Stimulated activated CD4-positive, alpha-beta T cell treated with anti-CD3 and anti-CD28 coated beads, Interleukin-2, amount 100 ng/mL, for 24 hours (primary cell): ENCODE measurements at regions not wholly inside any gene's neighbourhood (a gene's known extent, or its start where the extent isn't known, plus 50 kb on each side); places are given as distances from the start of the nearest gene placed in this dataset.
A peak's percentile ranks its signal among the peaks of the same experiment; 100 is the strongest.

ENCODE experiments used
- DNase-seq, 2 donors: peaks; one replicate each; pipeline ENCODE4 v3.0.0-alpha.2; 2020

DNA sequence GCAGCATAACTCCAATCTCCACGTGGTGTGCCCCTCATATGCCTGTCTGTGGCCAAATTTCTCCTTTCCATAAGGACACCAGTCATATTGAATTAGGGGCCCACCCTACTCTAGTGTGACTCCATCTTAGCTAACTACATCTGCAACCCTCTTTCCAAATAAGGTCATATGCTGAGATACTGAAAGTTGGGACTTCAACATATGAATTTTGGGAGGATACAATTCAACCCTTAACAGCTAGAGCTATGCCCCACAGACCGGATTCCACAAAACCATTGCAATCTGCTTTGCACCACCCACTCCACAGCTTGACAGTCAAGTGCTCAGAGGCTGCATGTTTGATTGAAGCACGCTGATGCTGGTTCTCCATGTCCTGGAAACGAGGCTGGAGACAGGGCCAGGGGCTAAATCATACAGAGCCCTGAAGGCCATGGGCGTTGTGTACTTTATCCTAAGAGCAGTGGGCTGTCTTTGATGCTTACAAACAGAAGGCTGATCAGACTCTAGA is 122.8 kb downstream of the MTX3 start:
- DNase-seq = no peak

GRCh38 chr5:79865579-79865978 is 125.5 kb downstream of the MTX3 start:
- DNase-seq = no peak

DNA sequence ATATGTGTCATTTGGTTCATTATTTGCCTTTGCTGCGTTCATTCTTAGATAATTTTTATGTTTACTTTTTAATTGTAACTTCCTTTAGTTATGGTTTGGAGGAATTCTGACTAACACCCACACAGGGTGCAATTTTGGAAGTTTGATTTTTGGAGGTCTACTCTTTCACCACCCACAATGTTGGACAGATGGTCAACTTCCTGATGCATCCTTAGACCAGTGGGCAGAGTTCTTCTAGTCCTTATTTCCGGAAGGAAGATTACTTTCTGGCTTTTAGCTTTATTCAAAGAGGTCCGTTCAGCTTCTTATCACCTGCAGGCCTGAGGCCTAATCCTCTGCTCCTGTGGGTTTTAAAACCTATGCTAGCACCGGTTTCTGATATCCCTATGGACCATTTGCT is 126.7 kb downstream of the MTX3 start:
- DNase-seq = no peak

DNA sequence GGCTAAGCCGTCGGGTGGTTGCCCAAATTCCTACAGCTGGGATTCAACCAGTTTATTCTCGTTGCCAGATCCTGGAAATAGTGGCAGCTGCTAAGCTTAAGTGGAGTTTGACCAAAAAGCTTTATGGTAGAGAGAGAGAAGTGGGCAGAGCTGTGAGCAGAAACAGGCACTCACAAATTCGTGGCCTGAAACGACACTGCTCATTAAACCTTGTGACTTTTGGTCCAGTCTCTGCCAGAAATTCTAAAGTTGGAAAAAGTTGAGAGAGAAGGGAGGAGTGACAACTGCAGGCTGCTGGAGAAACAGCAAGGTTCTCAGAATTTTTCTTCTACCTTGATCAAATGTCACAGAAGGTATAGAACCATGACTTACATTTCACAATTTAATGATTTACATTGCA is 131.5 kb downstream of the MTX3 start:
- DNase-seq = no peak

- no peak for DNase-seq
These were observed 132.7 kb downstream of the MTX3 start for GRCh38 chr5:79858410-79858723.

GRCh38 chr5:79857714-79858409 is 133.2 kb downstream of the MTX3 start:
- peak; percentile 88 to 89 for DNase-seq

DNA sequence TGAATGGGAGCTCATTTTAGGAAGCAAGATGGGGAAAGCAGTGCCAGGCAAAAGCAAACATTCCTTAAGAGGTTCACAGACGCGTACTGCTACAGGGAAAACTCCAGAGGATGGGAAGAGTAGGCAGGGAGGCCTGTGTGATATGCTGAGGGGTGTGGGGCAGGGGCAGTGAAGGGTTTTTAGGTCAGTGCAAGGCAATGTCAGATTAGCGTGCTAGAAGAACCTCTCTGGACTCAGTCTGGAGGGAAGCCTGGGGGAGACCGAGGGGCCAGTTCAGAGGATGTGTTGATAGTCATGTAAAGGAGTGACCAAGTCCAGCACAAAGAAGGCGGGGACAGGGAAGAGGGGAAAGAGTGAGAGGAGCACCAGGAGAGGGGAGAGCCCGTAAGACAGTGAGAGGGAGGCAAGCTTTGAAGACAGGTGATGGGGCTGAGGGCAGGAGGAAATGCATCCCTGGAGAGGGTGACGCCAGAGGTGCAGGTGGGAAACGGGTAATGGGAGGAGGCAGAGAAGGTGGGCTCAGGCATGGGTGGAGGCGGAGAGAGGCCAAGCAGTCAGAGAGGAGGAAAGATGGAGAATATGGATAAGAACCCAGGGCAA is 134.5 kb downstream of the MTX3 start:
- no peak for DNase-seq

- DNase-seq = peak; percentile 23 to 30
These were observed 137.2 kb downstream of the MTX3 start for GRCh38 chr5:79853676-79854418.

- no peak for DNase-seq
These were observed 138.0 kb downstream of the MTX3 start for GRCh38 chr5:79853028-79853427.

DNA sequence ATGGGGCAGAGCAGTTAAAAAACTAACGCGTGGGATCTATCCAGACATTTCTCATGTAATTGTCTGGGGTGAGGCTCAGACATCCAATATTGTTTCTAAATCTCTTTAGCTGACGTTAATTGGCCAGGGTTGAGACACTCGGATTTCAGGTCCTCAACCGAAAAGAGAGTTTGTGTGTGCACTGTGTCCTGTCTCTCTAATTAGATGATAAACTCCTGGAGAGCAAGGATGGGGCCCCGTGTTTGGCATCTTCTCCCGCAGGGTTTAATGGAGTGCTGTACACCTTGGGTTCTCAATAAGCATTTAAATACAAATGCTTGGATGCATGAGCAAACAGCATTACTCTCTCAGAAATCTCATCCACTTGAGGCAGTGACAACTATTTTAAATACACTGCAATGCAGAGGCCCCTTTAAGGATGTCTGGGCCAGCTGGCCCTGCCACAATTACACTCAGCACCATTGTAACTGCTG is 139.6 kb downstream of the MTX3 start:
- DNase-seq = no peak

GRCh38 chr5:79850941-79851340 is 140.1 kb downstream of the MTX3 start:
- DNase-seq = no peak

DNA sequence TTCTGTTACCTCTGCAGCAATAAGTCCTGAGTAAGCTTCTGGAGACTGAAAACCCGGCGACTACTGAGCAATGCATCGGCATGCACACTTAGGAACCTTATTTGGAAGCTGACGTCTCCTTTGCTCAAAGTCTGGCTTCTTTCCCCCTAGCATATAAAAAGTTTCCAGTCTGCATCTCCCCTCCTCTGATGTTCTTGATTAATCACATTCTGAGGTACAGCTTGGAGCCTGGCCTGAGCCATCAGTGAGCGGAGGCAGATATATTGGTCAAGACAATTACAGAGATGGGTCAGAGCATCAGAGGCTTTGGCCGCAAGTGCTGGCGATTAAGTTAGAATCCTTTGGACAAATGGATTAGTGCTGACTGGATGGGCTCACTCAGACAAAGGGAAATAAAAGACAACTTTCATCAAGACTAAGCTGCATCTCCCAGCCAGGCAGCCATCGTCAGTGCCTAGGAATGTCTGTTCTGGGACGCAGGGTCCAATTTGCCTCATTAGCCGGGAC is 140.7 kb downstream of the MTX3 start:
- DNase-seq = no peak

- no peak for DNase-seq
These were observed 141.4 kb downstream of the MTX3 start for GRCh38 chr5:79849486-79850315.
